ENCODE measurements at regions not wholly inside any gene's neighbourhood (a gene's known extent, or its start where the extent isn't known, plus 50 kb on each side); places are given as distances from the start of the nearest gene placed in this dataset.

GRCh38 chr4:1472911-1473518, 66.8 kb upstream of the NKX1-1 start:
- DNase-seq = no peak

GRCh38 chr4:1472148-1472797, 66.0 kb upstream of the NKX1-1 start:
- DNase-seq = no peak

- DNase-seq = no peak
Measured at GRCh38 chr4:1471443-1472147, 65.4 kb upstream of the NKX1-1 start.

- DNase-seq = no peak
Measured at GRCh38 chr4:1470816-1471442, 64.7 kb upstream of the NKX1-1 start.

- DNase-seq = no peak
Measured at GRCh38 chr4:1470393-1470670, 64.1 kb upstream of the NKX1-1 start.

GRCh38 chr4:1469607-1470392, 63.6 kb upstream of the NKX1-1 start:
- no peak for DNase-seq

GRCh38 chr4:1469043-1469442, 62.8 kb upstream of the NKX1-1 start:
- no peak for DNase-seq

- no peak for DNase-seq
Measured at GRCh38 chr4:1467581-1468458, 61.6 kb upstream of the NKX1-1 start.

GRCh38 chr4:1466863-1467165, 60.6 kb upstream of the NKX1-1 start:
- DNase-seq = no peak

- DNase-seq = no peak
Measured at GRCh38 chr4:1466034-1466862, 60.0 kb upstream of the NKX1-1 start.

- DNase-seq = no peak
Measured at GRCh38 chr4:1465173-1466033, 59.2 kb upstream of the NKX1-1 start.

GRCh38 chr4:1464581-1465171, 58.4 kb upstream of the NKX1-1 start:
- no peak for DNase-seq

- no peak for DNase-seq
Measured at GRCh38 chr4:1463927-1464540, 57.8 kb upstream of the NKX1-1 start.

GRCh38 chr4:1463088-1463926, 57.1 kb upstream of the NKX1-1 start:
- DNase-seq = no peak

GRCh38 chr4:1462768-1463075, 56.5 kb upstream of the NKX1-1 start:
- DNase-seq = no peak

GRCh38 chr4:1462009-1462767, 55.9 kb upstream of the NKX1-1 start:
- no peak for DNase-seq

- no peak for DNase-seq
Measured at GRCh38 chr4:1460967-1461868, 55.0 kb upstream of the NKX1-1 start.
